Keratinocyte (primary cell): ENCODE measurements at regions not wholly inside any gene's neighbourhood (a gene's known extent, or its start where the extent isn't known, plus 50 kb on each side); places are given as distances from the start of the nearest gene placed in this dataset.

ENCODE experiments used
- CTCF ChIP-seq, 3 experiments: IDR thresholded peaks in 1 of 3; conservative IDR thresholded peaks in 1 of 3; optimal IDR thresholded peaks in 1 of 3; 2 replicates in 2 of 3; 3 replicates in 1 of 3; pipeline versions ENCODE3 to v1.5.1; 2011; ENCODE audit warnings: low read length in 3 of 3, mild to moderate bottlenecking in 3 of 3, moderate library complexity in 2 of 3, control low read depth in 1 of 3, inconsistent platforms in 1 of 3; ENCODE audit not compliant: insufficient read depth in 2 of 3; ENCODE audit errors: extremely low read depth in 1 of 3
- EZH2 ChIP-seq: IDR thresholded peaks from one replicate; pipeline ENCODE4 v1.6.1; 2012; ENCODE audit warnings: inconsistent platforms, mild to moderate bottlenecking, low read length, moderate library complexity

- TF ChIP-seq CTCF (optimal IDR thresholded peaks at IDR 0.05 in 1 of 3, IDR thresholded peaks at IDR 0.05 in 1 of 3, conservative IDR thresholded peaks at IDR 0.05 in 1 of 3; ENCODE audit: extremely low read depth in 1 of 3, insufficient read depth in 2 of 3, low read length in 3 of 3) (no peak), EZH2 (no peak)
Measured at GRCh38 chr20:10985536-10985935, 311.7 kb upstream of the JAG1 start.
